H9 (cell line): ENCODE measurements at regions not wholly inside any gene's neighbourhood (a gene's known extent, or its start where the extent isn't known, plus 50 kb on each side); places are given as distances from the start of the nearest gene placed in this dataset.

Experiments used
- DNase-seq: peaks from one replicate; pipeline ENCODE4 v3.0.0-alpha.2; 2017
- H2AFZ ChIP-seq: one replicate; pipeline ENCODE4 v1.6.1; 2013; ENCODE audit warnings: mild to moderate bottlenecking, low read length, control low read depth, moderate library complexity
- H2AK5ac ChIP-seq: 2 replicates; pipeline ENCODE4 v1.6.1; 2013; ENCODE audit warnings: low read length, control low read depth, mixed read lengths; ENCODE audit not compliant: insufficient read length
- H2BK120ac ChIP-seq: one replicate; pipeline ENCODE4 v1.6.1; 2013; ENCODE audit warnings: low read depth, mild to moderate bottlenecking, low read length, control low read depth, inconsistent platforms; ENCODE audit not compliant: poor library complexity, severe bottlenecking
- H2BK12ac ChIP-seq: 2 replicates; pipeline ENCODE4 v1.6.1; 2013; ENCODE audit warnings: low read length, control low read depth, mixed read lengths, low read depth; ENCODE audit not compliant: insufficient read length
- H2BK15ac ChIP-seq: 2 replicates; pipeline ENCODE4 v1.6.1; 2013; ENCODE audit warnings: low read depth, low read length, control low read depth
- H2BK20ac ChIP-seq: one replicate; pipeline ENCODE4 v1.6.1; 2013; ENCODE audit warnings: low read depth, mild to moderate bottlenecking, low read length, control low read depth, inconsistent platforms; ENCODE audit not compliant: poor library complexity, severe bottlenecking
- H2BK5ac ChIP-seq: 2 replicates; pipeline ENCODE4 v1.6.1; 2013; ENCODE audit warnings: low read length, control low read depth, mixed read lengths; ENCODE audit not compliant: insufficient read length
- H3K14ac ChIP-seq: 2 replicates; pipeline ENCODE4 v1.6.1; 2013; ENCODE audit warnings: low read length, control low read depth; ENCODE audit not compliant: insufficient read depth
- H3K18ac ChIP-seq: 2 replicates; pipeline ENCODE4 v1.6.1; 2013; ENCODE audit warnings: low read depth, mild to moderate bottlenecking, mixed read lengths, low read length, control low read depth; ENCODE audit not compliant: insufficient read length
- H3K23ac ChIP-seq: 2 replicates; pipeline ENCODE4 v1.6.1; 2013; ENCODE audit warnings: low read length, control low read depth, mixed read lengths, low read depth; ENCODE audit not compliant: insufficient read length
- H3K23me2 ChIP-seq: 2 replicates; pipeline ENCODE4 v1.6.1; 2013; ENCODE audit warnings: low read depth, mild to moderate bottlenecking, mixed read lengths, low read length, control low read depth; ENCODE audit not compliant: insufficient read length, poor library complexity, severe bottlenecking
- H3K27ac ChIP-seq: 2 replicates; pipeline ENCODE4 v1.5.1; 2013; ENCODE audit warnings: low read length, control low read depth, mixed read lengths, low read depth; ENCODE audit not compliant: insufficient read length
- H3K27me3 ChIP-seq: 2 replicates; pipeline ENCODE4 v1.6.1; 2013; ENCODE audit warnings: low read length, control low read depth, inconsistent platforms; ENCODE audit not compliant: insufficient read depth
- H3K4ac ChIP-seq: 2 replicates; pipeline ENCODE4 v1.6.1; 2013; ENCODE audit warnings: low read depth, mild to moderate bottlenecking, control low read depth, inconsistent platforms, low read length, moderate library complexity
- H3K4me1 ChIP-seq: 2 replicates; pipeline ENCODE4 v1.6.1; 2013; ENCODE audit warnings: low read length, control low read depth, inconsistent platforms; ENCODE audit not compliant: insufficient read depth
- H3K4me2 ChIP-seq: 2 replicates; pipeline ENCODE4 v1.6.1; 2013; ENCODE audit warnings: low read length, control low read depth, mixed read lengths; ENCODE audit not compliant: insufficient read length, insufficient read depth
- H3K56ac ChIP-seq: 2 replicates; pipeline ENCODE4 v1.6.1; 2013; ENCODE audit warnings: low read depth, mild to moderate bottlenecking, mixed read lengths, low read length, control low read depth; ENCODE audit not compliant: insufficient read length
- H3K79me1 ChIP-seq: 2 replicates; pipeline ENCODE4 v1.6.1; 2013; ENCODE audit warnings: low read depth, mild to moderate bottlenecking, moderate library complexity, low read length, control low read depth, inconsistent platforms; ENCODE audit not compliant: insufficient read depth, poor library complexity, severe bottlenecking
- H3K79me2 ChIP-seq: 2 replicates; pipeline ENCODE4 v1.6.1; 2013; ENCODE audit warnings: low read length, control low read depth, inconsistent platforms; ENCODE audit not compliant: insufficient read depth
- H3K9ac ChIP-seq: 2 replicates; pipeline ENCODE4 v1.6.1; 2013; ENCODE audit warnings: low read length, control low read depth, mixed read lengths; ENCODE audit not compliant: insufficient read length; ENCODE audit errors: extremely low read depth
- H3K9me3 ChIP-seq: one replicate; pipeline ENCODE4 v1.6.1; 2013; ENCODE audit warnings: low read depth, low read length, inconsistent platforms; ENCODE audit not compliant: control insufficient read depth
- H3T11ph ChIP-seq: one replicate; pipeline ENCODE4 v1.6.1; 2013; ENCODE audit warnings: mild to moderate bottlenecking, low read length, control low read depth, inconsistent platforms
- H4K20me1 ChIP-seq: one replicate; pipeline ENCODE4 v1.6.1; 2013; ENCODE audit not compliant: control insufficient read depth, insufficient read length, insufficient read depth
- H4K5ac ChIP-seq: 2 replicates; pipeline ENCODE4 v1.6.1; 2013; ENCODE audit warnings: low read depth, mild to moderate bottlenecking, mixed read lengths, low read length, control low read depth; ENCODE audit not compliant: insufficient read length
- H4K8ac ChIP-seq: replicated peaks from 2 replicates; pipeline ENCODE4 v1.6.1; 2013; ENCODE audit warnings: low read length, control low read depth, mixed read lengths, low read depth; ENCODE audit not compliant: insufficient read length
- H4K91ac ChIP-seq: 2 replicates; pipeline ENCODE4 v1.6.1; 2013; ENCODE audit warnings: low read depth, mild to moderate bottlenecking, moderate library complexity, mixed read lengths, low read length, control low read depth; ENCODE audit not compliant: insufficient read length
- H3K27ac Mint-ChIP-seq, 3 experiments: 2 replicates in 2 of 3; 3 replicates in 1 of 3; pipeline ENCODE4 v1.8.0; 2020 to 2021; ENCODE audit warnings: mixed read lengths in 3 of 3, mild to moderate bottlenecking in 1 of 3, moderate library complexity in 1 of 3
- H3K27me3 Mint-ChIP-seq: 2 replicates; pipeline ENCODE4 v1.8.0; 2021; ENCODE audit warnings: low read depth, mild to moderate bottlenecking, moderate library complexity, mixed read lengths
- H3K36me3 Mint-ChIP-seq, 3 experiments: 2 replicates in 2 of 3; 3 replicates in 1 of 3; pipeline ENCODE4 v1.8.0; 2020 to 2021; ENCODE audit warnings: low read depth in 3 of 3, mixed read lengths in 3 of 3; ENCODE audit not compliant: insufficient read depth in 1 of 3
- H3K4me1 Mint-ChIP-seq, 2 experiments: 2 replicates each; pipeline ENCODE4 v1.8.0; 2020; ENCODE audit warnings: mixed read lengths in 2 of 2
- H3K4me3 Mint-ChIP-seq, 2 experiments: 2 replicates in 1 of 2; 3 replicates in 1 of 2; pipeline ENCODE4 v1.8.0; 2020 to 2021; ENCODE audit warnings: mild to moderate bottlenecking in 2 of 2, mixed read lengths in 2 of 2, moderate library complexity in 1 of 2
- H3K9me3 Mint-ChIP-seq, 2 experiments: 2 replicates in 1 of 2; 3 replicates in 1 of 2; pipeline ENCODE4 v1.8.0; 2020; ENCODE audit warnings: mild to moderate bottlenecking in 2 of 2, mixed read lengths in 2 of 2, moderate library complexity in 1 of 2
- CTCF ChIP-seq: fragments of 200-600 bp; sonication (generic); conservative IDR thresholded peaks from 3 replicates; pipeline ENCODE4 v1.8.0; 2021; ENCODE audit warnings: antibody characterized with exemption, mild to moderate bottlenecking

GRCh38 chr17:71969500-71969899 lies 151.3 kb upstream of the SOX9 start:
- Histone ChIP-seq H3K27me3 (no peaks in the 10 kb centered on the region; the same call in 1 of the 2 replicates), H3K18ac (no peak overlapping the region), H3K79me1 (no peaks in the 10 kb centered on the region), H2AFZ (no peak overlapping the region), H3K4me1 (no peaks in the 10 kb centered on the region), H4K20me1 (no peaks in the 10 kb centered on the region), H2BK15ac (no peak overlapping the region), H3K79me2 (no peaks in the 10 kb centered on the region), H4K5ac (no peak overlapping the region), H3K4ac (no peak overlapping the region), H3K56ac (no peak overlapping the region), H4K91ac (no peak overlapping the region), H4K8ac (no peak overlapping the region), H3K9ac (no peak overlapping the region), H2AK5ac (no peak overlapping the region), H2BK20ac (no peak overlapping the region), H3K14ac (no peak overlapping the region), H3K9me3 (no peaks in the 10 kb centered on the region), H3K4me2 (no peak overlapping the region), H3K23ac (no peak overlapping the region), H2BK120ac (no peak overlapping the region), H3K27ac (no peak overlapping the region), H2BK5ac (no peak overlapping the region), H3T11ph (no peak overlapping the region), H2BK12ac (no peak overlapping the region), H3K23me2 (no peaks in the 10 kb centered on the region)
- no peak for TF ChIP-seq CTCF
- Mint-ChIP-seq H3K4me3 (no peak overlapping the region), H3K36me3 (no peaks in the 10 kb centered on the region), H3K4me1 (peaks cover 2 to 3% of the 10 kb centered on the region in 2 experiments; a peak in 3 of 4 replicates), H3K9me3 (peaks cover 0 to 2% of the 10 kb centered on the region in 2 experiments; a peak in 2 of 5 replicates), H3K27ac (no peak overlapping the region), H3K27me3 (peaks cover 9% of the 10 kb centered on the region)
- no peak for DNase-seq
